Keratinocyte (primary cell): ENCODE measurements at regions not wholly inside any gene's neighbourhood (a gene's known extent, or its start where the extent isn't known, plus 50 kb on each side); places are given as distances from the start of the nearest gene placed in this dataset.

Experiments used
- DNase-seq: peaks from one replicate; pipeline ENCODE4 v3.0.0-alpha.2; 2011; ENCODE audit warnings: low read depth, missing footprints, low spot score
- FAIRE-seq: peaks from 2 replicates; lab custom pipeline; 2011; peaks lifted over from hg19 to GRCh38; lab: Jason Lieb, UNC
- H2AFZ ChIP-seq: 2 replicates; pipeline ENCODE4 v1.6.0; 2012; ENCODE audit warnings: low read length, control low read depth, inconsistent platforms; ENCODE audit not compliant: control insufficient read depth
- H3K27ac ChIP-seq: 2 replicates; pipeline ENCODE4 v1.5.1; 2011; ENCODE audit warnings: low read length; ENCODE audit not compliant: control insufficient read depth, insufficient read depth
- H3K27me3 ChIP-seq: 3 replicates; pipeline ENCODE4 v1.6.0; 2011; ENCODE audit warnings: low read length; ENCODE audit not compliant: control insufficient read depth, insufficient read depth; ENCODE audit errors: extremely low read depth
- H3K36me3 ChIP-seq, 2 experiments: 2 replicates in 1 of 2; 3 replicates in 1 of 2; pipeline ENCODE4 v1.5.1; 2011; ENCODE audit warnings: low read length in 2 of 2, mild to moderate bottlenecking in 1 of 2; ENCODE audit not compliant: control insufficient read depth in 2 of 2, insufficient read depth in 2 of 2; ENCODE audit errors: extremely low read depth in 1 of 2
- H3K4me1 ChIP-seq: 3 replicates; pipeline ENCODE4 v1.5.1; 2011; ENCODE audit warnings: low read length; ENCODE audit not compliant: control insufficient read depth, insufficient read depth; ENCODE audit errors: extremely low read depth
- H3K4me2 ChIP-seq: 3 replicates; pipeline ENCODE4 v1.6.0; 2011; ENCODE audit warnings: low read depth, low read length; ENCODE audit not compliant: control insufficient read depth, insufficient read depth; ENCODE audit errors: extremely low read depth
- H3K4me3 ChIP-seq, 3 experiments: fragments of 200-600 bp in 1 of 3; sonication (generic) in 1 of 3; 2 replicates in 2 of 3; 3 replicates in 1 of 3; pipeline ENCODE4 v1.5.1; 2011 to 2016; ENCODE audit warnings: low read length in 3 of 3, mild to moderate bottlenecking in 3 of 3, control low read depth in 2 of 3, inconsistent platforms in 1 of 3, low read depth in 1 of 3, mixed read lengths in 1 of 3, mixed run types in 1 of 3, moderate library complexity in 1 of 3; ENCODE audit not compliant: control insufficient read depth in 2 of 3, insufficient read depth in 2 of 3; ENCODE audit errors: extremely low read depth in 1 of 3
- H3K79me2 ChIP-seq: 2 replicates; pipeline ENCODE4 v1.6.0; 2012; ENCODE audit warnings: low read length; ENCODE audit not compliant: control insufficient read depth, insufficient read depth
- H3K9ac ChIP-seq: 3 replicates; pipeline ENCODE4 v1.6.0; 2011; ENCODE audit warnings: low read length; ENCODE audit not compliant: control insufficient read depth, insufficient read depth; ENCODE audit errors: extremely low read depth
- H3K9me1 ChIP-seq: 3 replicates; pipeline ENCODE4 v1.6.0; 2011; ENCODE audit warnings: low read length; ENCODE audit not compliant: control insufficient read depth, insufficient read depth; ENCODE audit errors: extremely low read depth
- H3K9me3 ChIP-seq: 2 replicates; pipeline ENCODE4 v1.5.1; 2012; ENCODE audit warnings: low read depth, low read length; ENCODE audit not compliant: control insufficient read depth
- H4K20me1 ChIP-seq: 3 replicates; pipeline ENCODE4 v1.6.0; 2011; ENCODE audit warnings: low read length; ENCODE audit not compliant: control insufficient read depth, insufficient read depth; ENCODE audit errors: extremely low read depth
- EZH2 ChIP-seq: IDR thresholded peaks from one replicate; pipeline ENCODE4 v1.6.1; 2012; ENCODE audit warnings: inconsistent platforms, mild to moderate bottlenecking, low read length, moderate library complexity
- dilution Hi-C: fragments of 300-500 bp; cut with MboI; formaldehyde crosslinking; loops from one replicate; pipeline ENCODE4 v1.7.0; 2020; ENCODE audit warnings: low sequenced_read_pairs; ENCODE audit not compliant: extremely low pct_ligation_motif_present
- TF ChIP-seq, protein P1 (sequence below), 3 experiments: IDR thresholded peaks in 1 of 3; conservative IDR thresholded peaks in 1 of 3; optimal IDR thresholded peaks in 1 of 3; 2 replicates in 2 of 3; 3 replicates in 1 of 3; pipeline versions ENCODE3 to v1.5.1; 2011; ENCODE audit warnings: low read length in 3 of 3, mild to moderate bottlenecking in 3 of 3, moderate library complexity in 2 of 3, control low read depth in 1 of 3, inconsistent platforms in 1 of 3; ENCODE audit not compliant: insufficient read depth in 2 of 3; ENCODE audit errors: extremely low read depth in 1 of 3

- dilution Hi-C loops: no loop called here
- Histone ChIP-seq H3K4me2 (no peak overlapping the region), H3K4me1 (peaks cover 4% of the 10 kb centered on the region), H3K27me3 (no peaks in the 10 kb centered on the region), H2AFZ (no peak overlapping the region), H3K9ac (no peak overlapping the region), H3K36me3 (no peaks in the 10 kb centered on the region), H4K20me1 (no peaks in the 10 kb centered on the region), H3K79me2 (no peaks in the 10 kb centered on the region), H3K27ac (no peak overlapping the region), H3K4me3 (no peak overlapping the region), H3K9me1 (no peaks in the 10 kb centered on the region), H3K9me3 (no peaks in the 10 kb centered on the region)
- FAIRE-seq: no peak
- no peak for DNase-seq
- TF ChIP-seq, protein P1, sequence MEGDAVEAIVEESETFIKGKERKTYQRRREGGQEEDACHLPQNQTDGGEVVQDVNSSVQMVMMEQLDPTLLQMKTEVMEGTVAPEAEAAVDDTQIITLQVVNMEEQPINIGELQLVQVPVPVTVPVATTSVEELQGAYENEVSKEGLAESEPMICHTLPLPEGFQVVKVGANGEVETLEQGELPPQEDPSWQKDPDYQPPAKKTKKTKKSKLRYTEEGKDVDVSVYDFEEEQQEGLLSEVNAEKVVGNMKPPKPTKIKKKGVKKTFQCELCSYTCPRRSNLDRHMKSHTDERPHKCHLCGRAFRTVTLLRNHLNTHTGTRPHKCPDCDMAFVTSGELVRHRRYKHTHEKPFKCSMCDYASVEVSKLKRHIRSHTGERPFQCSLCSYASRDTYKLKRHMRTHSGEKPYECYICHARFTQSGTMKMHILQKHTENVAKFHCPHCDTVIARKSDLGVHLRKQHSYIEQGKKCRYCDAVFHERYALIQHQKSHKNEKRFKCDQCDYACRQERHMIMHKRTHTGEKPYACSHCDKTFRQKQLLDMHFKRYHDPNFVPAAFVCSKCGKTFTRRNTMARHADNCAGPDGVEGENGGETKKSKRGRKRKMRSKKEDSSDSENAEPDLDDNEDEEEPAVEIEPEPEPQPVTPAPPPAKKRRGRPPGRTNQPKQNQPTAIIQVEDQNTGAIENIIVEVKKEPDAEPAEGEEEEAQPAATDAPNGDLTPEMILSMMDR (optimal IDR thresholded peaks at IDR 0.05 in 1 of 3, IDR thresholded peaks at IDR 0.05 in 1 of 3, conservative IDR thresholded peaks at IDR 0.05 in 1 of 3; ENCODE audit: extremely low read depth in 1 of 3, insufficient read depth in 2 of 3, low read length in 3 of 3): no peak
- TF ChIP-seq EZH2: no peak
Observed at GRCh38 chr11:109026891-109027489, 362.1 kb downstream of the DDX10 start.

GRCh38 chr11:109027851-109028250, 363.0 kb downstream of the DDX10 start:
- no peak overlapping the region for H2AFZ ChIP-seq
- no peaks in the 10 kb centered on the region for H3K9me1 ChIP-seq
- H3K4me1 ChIP-seq: peaks cover 4% of the 10 kb centered on the region
- H3K9ac ChIP-seq: no peak overlapping the region
- dilution Hi-C loops: no loop called here
- H3K79me2 ChIP-seq: no peaks in the 10 kb centered on the region
- no peak overlapping the region for H3K27ac ChIP-seq
- no peaks in the 10 kb centered on the region for H3K27me3 ChIP-seq
- no peak for TF ChIP-seq EZH2
- TF ChIP-seq, protein P1 (optimal IDR thresholded peaks at IDR 0.05 in 1 of 3, IDR thresholded peaks at IDR 0.05 in 1 of 3, conservative IDR thresholded peaks at IDR 0.05 in 1 of 3; ENCODE audit: extremely low read depth in 1 of 3, insufficient read depth in 2 of 3, low read length in 3 of 3): no peak
- no peak overlapping the region for H3K4me2 ChIP-seq
- no peaks in the 10 kb centered on the region for H3K36me3 ChIP-seq
- DNase-seq: no peak
- H4K20me1 ChIP-seq: no peaks in the 10 kb centered on the region
- no peak overlapping the region for H3K4me3 ChIP-seq
- no peak for FAIRE-seq
- H3K9me3 ChIP-seq: no peaks in the 10 kb centered on the region
